Gastrocnemius medialis (tissue), 4 donors: ENCODE measurements at regions not wholly inside any gene's neighbourhood (a gene's known extent, or its start where the extent isn't known, plus 50 kb on each side); places are given as distances from the start of the nearest gene placed in this dataset.

ENCODE experiments used
- POLR2A ChIP-seq, 2 donors: fragments of 450-650 bp; IDR thresholded peaks; one replicate each; pipeline ENCODE4 v1.6.1; 2017; ENCODE audit warnings: antibody characterized with exemption in 2 of 2, mild to moderate bottlenecking in 2 of 2, moderate library complexity in 2 of 2
- TF ChIP-seq, protein P1 (sequence below), 5 experiments: fragments of 450-650 bp in 3 of 5; fragments of 200-600 bp in 2 of 5; sonication (generic) in 2 of 5; IDR thresholded peaks in 4 of 5; conservative IDR thresholded peaks in 1 of 5; 1 replicate in 4 of 5; 2 replicates in 1 of 5; pipeline ENCODE4 v1.5.1; 2016 to 2019; ENCODE audit warnings: antibody characterized with exemption in 5 of 5, mild to moderate bottlenecking in 3 of 5, moderate library complexity in 3 of 5

DNA sequence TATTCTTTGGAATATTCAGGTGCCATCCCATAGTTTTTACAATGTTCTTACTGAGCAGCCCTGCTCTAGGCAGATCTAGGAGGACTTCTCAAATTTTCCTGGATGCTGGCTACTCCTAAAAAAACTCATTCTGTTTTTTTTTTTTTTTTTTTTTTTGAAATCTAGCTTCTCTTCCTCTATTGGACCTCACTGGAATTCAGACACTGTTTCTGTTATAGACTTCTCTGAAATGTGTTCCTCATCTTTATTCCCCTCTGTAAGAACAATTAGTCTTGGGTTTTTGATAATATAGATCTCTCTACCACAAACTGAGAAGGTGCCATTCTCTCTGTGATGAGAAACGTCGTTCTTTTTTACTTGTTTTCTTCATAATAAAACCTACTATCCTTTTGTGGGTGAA, 115.3 kb upstream of the CCND2 start:
- TF ChIP-seq, protein P1, sequence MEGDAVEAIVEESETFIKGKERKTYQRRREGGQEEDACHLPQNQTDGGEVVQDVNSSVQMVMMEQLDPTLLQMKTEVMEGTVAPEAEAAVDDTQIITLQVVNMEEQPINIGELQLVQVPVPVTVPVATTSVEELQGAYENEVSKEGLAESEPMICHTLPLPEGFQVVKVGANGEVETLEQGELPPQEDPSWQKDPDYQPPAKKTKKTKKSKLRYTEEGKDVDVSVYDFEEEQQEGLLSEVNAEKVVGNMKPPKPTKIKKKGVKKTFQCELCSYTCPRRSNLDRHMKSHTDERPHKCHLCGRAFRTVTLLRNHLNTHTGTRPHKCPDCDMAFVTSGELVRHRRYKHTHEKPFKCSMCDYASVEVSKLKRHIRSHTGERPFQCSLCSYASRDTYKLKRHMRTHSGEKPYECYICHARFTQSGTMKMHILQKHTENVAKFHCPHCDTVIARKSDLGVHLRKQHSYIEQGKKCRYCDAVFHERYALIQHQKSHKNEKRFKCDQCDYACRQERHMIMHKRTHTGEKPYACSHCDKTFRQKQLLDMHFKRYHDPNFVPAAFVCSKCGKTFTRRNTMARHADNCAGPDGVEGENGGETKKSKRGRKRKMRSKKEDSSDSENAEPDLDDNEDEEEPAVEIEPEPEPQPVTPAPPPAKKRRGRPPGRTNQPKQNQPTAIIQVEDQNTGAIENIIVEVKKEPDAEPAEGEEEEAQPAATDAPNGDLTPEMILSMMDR (IDR thresholded peaks at IDR 0.05 in 4 of 5, conservative IDR thresholded peaks at IDR 0.05 in 1 of 5) = no peak
- no peak for TF ChIP-seq POLR2A (IDR thresholded peaks at IDR 0.05)
